NB4 (cell line): ENCODE measurements at regions not wholly inside any gene's neighbourhood (a gene's known extent, or its start where the extent isn't known, plus 50 kb on each side); places are given as distances from the start of the nearest gene placed in this dataset.

Experiments used
- DNase-seq: peaks from one replicate; pipeline ENCODE4 v3.0.0; 2010; ENCODE audit warnings: low read depth
- H3K4me3 ChIP-seq: one replicate; pipeline ENCODE4 v1.5.1; 2011; ENCODE audit warnings: mild to moderate bottlenecking, low read depth, low read length, moderate library complexity
- CTCF ChIP-seq: IDR thresholded peaks from one replicate; pipeline ENCODE4 v1.5.1; 2012; ENCODE audit warnings: low read depth, low read length
- MYC ChIP-seq: IDR thresholded peaks from 2 replicates; pipeline ENCODE4 v1.6.1; 2011; ENCODE audit warnings: low read depth, low read length
- POLR2A ChIP-seq: IDR thresholded peaks from 2 replicates; pipeline ENCODE4 v1.6.1; 2011; ENCODE audit warnings: mild to moderate bottlenecking; ENCODE audit not compliant: insufficient read length; ENCODE audit errors: extremely low read depth
- TF ChIP-seq, protein P1 (sequence below): IDR thresholded peaks from 2 replicates; pipeline ENCODE4 v1.6.1; 2011; ENCODE audit warnings: low read depth, low read length

- no peak for DNase-seq
- TF ChIP-seq MYC (no peak), CTCF (no peak)
- TF ChIP-seq, protein P1, sequence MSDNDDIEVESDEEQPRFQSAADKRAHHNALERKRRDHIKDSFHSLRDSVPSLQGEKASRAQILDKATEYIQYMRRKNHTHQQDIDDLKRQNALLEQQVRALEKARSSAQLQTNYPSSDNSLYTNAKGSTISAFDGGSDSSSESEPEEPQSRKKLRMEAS = no peak
These were observed 141.5 kb upstream of the FBXL17 start for GRCh38 chr5:108523360-108523759.

DNA sequence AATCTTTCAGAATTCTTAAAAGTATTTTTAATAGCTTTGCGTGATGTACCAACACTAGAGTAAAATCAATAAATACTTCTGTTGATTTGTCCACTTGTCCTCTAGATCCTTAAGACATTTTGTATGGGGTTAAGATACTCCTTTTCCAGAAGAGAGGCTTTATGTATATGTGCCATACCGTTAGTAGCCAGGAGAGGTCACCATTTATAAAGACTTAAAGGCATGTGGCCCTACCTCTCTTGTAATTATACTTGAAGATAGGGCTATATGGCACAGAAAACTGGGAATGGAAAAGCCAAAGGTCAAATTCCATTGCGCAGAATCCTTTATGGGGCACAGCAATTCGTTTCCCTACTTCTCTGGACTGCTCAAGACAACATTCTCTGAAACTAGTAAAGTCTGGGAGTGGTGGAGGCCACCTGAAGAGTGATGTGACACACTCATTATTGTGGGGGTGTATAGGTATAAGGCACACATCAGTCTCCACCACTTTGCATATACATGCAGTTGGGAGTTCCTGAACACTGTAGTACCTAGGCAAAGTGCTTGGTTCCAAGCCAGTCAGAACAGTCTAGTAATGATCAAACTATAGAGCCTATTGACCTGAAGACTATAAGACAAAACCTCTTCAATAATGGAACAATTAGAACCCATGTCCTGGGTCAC is 140.1 kb upstream of the FBXL17 start:
- TF ChIP-seq POLR2A = no peak
- TF ChIP-seq CTCF = peak; percentile 51
- 0 out of 2 replicates have a peak, but pooled peaks have one; percentile 14 for TF ChIP-seq MYC
- TF ChIP-seq, protein P1 = peak; percentile 40
- DNase-seq = peak; percentile 60

More at GRCh38 chr5:108523360-108523759, 141.5 kb upstream of the FBXL17 start:
- no peak overlapping the region for H3K4me3 ChIP-seq

GRCh38 chr5:108521011-108521700 is 139.3 kb upstream of the FBXL17 start:
- DNase-seq = no peak
- no peak for TF ChIP-seq POLR2A
- TF ChIP-seq CTCF = no peak
- TF ChIP-seq MYC = no peak
- TF ChIP-seq, protein P1 = no peak

More for the DNA sequence above, 140.1 kb upstream of the FBXL17 start:
- H3K4me3 ChIP-seq = no peak overlapping the region

GRCh38 chr5:108516785-108517184 is 134.9 kb upstream of the FBXL17 start:
- TF ChIP-seq POLR2A (no peak), MYC (no peak), CTCF (no peak)
- TF ChIP-seq, protein P1 = no peak
- H3K4me3 ChIP-seq = no peak overlapping the region
- DNase-seq = no peak

More at GRCh38 chr5:108521011-108521700, 139.3 kb upstream of the FBXL17 start:
- no peak overlapping the region for H3K4me3 ChIP-seq

DNA sequence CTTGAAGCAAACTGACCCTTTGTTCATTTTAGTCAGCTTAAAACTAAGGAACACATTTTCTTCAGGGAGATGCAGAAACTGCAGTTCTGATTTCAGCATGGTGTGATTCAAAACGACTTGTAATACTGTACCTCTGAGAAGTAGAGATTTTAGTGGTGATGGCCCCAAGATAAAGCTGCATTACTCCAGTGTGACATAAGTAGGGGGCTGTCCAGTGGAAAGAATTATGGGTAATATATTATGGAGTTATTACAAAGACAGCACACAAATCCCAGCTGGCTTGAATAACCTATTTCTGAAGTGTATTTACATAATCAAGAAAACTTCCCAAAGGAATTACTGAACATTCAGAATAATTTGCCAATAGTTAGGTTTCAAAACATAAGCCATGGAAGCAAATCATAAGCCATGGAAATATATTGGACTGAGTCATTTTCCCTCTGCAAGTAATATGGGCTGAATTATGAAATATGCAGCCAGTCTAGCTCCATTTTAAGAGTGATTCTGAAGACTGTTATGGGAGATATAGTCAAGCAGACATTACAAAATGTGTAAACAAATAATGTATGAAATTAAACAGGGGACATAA is 133.7 kb upstream of the FBXL17 start:
- DNase-seq = no peak
- no peak overlapping the region for H3K4me3 ChIP-seq
- no peak for TF ChIP-seq CTCF
- TF ChIP-seq POLR2A = no peak
- TF ChIP-seq, protein P1 = no peak
- no peak for TF ChIP-seq MYC
